ENCODE measurements at regions not wholly inside any gene's neighbourhood (a gene's known extent, or its start where the extent isn't known, plus 50 kb on each side); places are given as distances from the start of the nearest gene placed in this dataset.

GRCh38 chr2:144096531-144096930 lies 423.4 kb downstream of the ZEB2 start:
- WGBS (ENCODE audit: insufficient coverage, low coverage, missing lambda C conversion rate) = 80% methylated on average over 2 of the region's 2 CpGs
- H3K36me3 ChIP-seq (ENCODE audit: control insufficient read depth, insufficient read depth, low read length) = no peaks in the 10 kb centered on the region
- H4K20me1 ChIP-seq (replicated peaks; ENCODE audit: control insufficient read depth, insufficient read depth, low read length) = no peaks in the 10 kb centered on the region
- H3K4me1 ChIP-seq (replicated peaks in 1 of 2; ENCODE audit: control insufficient read depth in 2 of 2, insufficient read depth in 2 of 2, low read length in 2 of 2) = no peaks in the 10 kb centered on the region; a peak in 1 of 5 replicates
- H3K27ac ChIP-seq (ENCODE audit: extremely low read depth, low read depth, low read length) = no peak overlapping the region
- H3K4me3 ChIP-seq = no peak overlapping the region
- DNase-seq (ENCODE audit: extremely low read depth in 1 of 4, low spot score in 3 of 4) = no peak
- H3K79me2 ChIP-seq (ENCODE audit: control insufficient read depth, insufficient read depth, low read length) = no peaks in the 10 kb centered on the region
- FAIRE-seq = no peak
- BruUV-seq (replicated peaks) = no TSS peak
- in situ Hi-C loops (cut with MboI) = no loop called here
- no peaks in the 10 kb centered on the region for H3K9me3 ChIP-seq (replicated peaks; ENCODE audit: control insufficient read depth, insufficient read depth, low read depth, low read length)
- TF ChIP-seq BDP1 (IDR thresholded peaks at IDR 0.05; ENCODE audit: insufficient read depth, insufficient read length) (no peak), ZNF766 (CRISPR knock-in tag; conservative IDR thresholded peaks at IDR 0.05) (no peak), NFIC (IDR thresholded peaks at IDR 0.05) (no peak), FOXA3 (CRISPR knock-in tag; conservative IDR thresholded peaks at IDR 0.05 in 1 of 2, IDR thresholded peaks at IDR 0.05 in 1 of 2) (no peak), RBM14 (IDR thresholded peaks at IDR 0.05; ENCODE audit: borderline replicate concordance, insufficient read depth, low read depth, low read length) (no peak), ZNF408 (CRISPR knock-in tag; IDR thresholded peaks at IDR 0.05; ENCODE audit: low read depth) (no peak), ZNF41 (CRISPR knock-in tag; conservative IDR thresholded peaks at IDR 0.05) (no peak), SUPT5H (IDR thresholded peaks at IDR 0.05) (no peak), POLR2A (conservative IDR thresholded peaks at IDR 0.05) (no peak), ATF7 (IDR thresholded peaks at IDR 0.05) (no peak), RAD51 (IDR thresholded peaks at IDR 0.05; ENCODE audit: borderline replicate concordance, low read depth) (no peak), RBM34 (IDR thresholded peaks at IDR 0.05; ENCODE audit: borderline replicate concordance, insufficient read depth, low read length) (no peak), NR2C2 (CRISPR knock-in tag; IDR thresholded peaks at IDR 0.05) (no peak), NR2C2 (tag; IDR thresholded peaks at IDR 0.05) (no peak), ZNF75A (CRISPR knock-in tag; IDR thresholded peaks at IDR 0.05) (no peak), RBM22 (IDR thresholded peaks at IDR 0.05; ENCODE audit: low read depth, low read length, poor library complexity, severe bottlenecking) (no peak), TARDBP (IDR thresholded peaks at IDR 0.05) (no peak), OTX1 (CRISPR knock-in tag; IDR thresholded peaks at IDR 0.05) (no peak), GTF2B (IDR thresholded peaks at IDR 0.05; ENCODE audit: extremely low read depth, insufficient read length) (no peak), MCM5 (IDR thresholded peaks at IDR 0.05; ENCODE audit: low read depth) (no peak), SRSF3 (IDR thresholded peaks at IDR 0.05; ENCODE audit: insufficient read depth, low read length) (no peak)
- H3K27me3 ChIP-seq (ENCODE audit: control insufficient read depth in 2 of 2, insufficient read depth in 2 of 2, low read length in 2 of 2) = no peaks in the 10 kb centered on the region
- intact Hi-C loops (cut with micrococcal nuclease) = no loop called here
- H3K9ac ChIP-seq (ENCODE audit: insufficient read depth in 1 of 2, low read depth in 2 of 2, low read length in 2 of 2) = no peak overlapping the region
- CTCF ChIA-PET (ENCODE audit: low intra/inter-chr PET ratio) = no interaction called here
- ATAC-seq = no peak
- POLR2A ChIA-PET = interaction anchor here (0.9 kb wide), 1 partner anchor 16 kb away, joined by 3 read pairs; no protein-coding TSS in a partner anchor
- no peak overlapping the region for H3K4me2 ChIP-seq (ENCODE audit: insufficient read depth, low read length)
- H2AFZ ChIP-seq (ENCODE audit: low read depth, low read length) = no peak overlapping the region
- H3K9me1 ChIP-seq (ENCODE audit: control insufficient read depth, insufficient read depth, low read length) = no peaks in the 10 kb centered on the region
